SU-DHL-6 (cell line): ENCODE measurements at regions not wholly inside any gene's neighbourhood (a gene's known extent, or its start where the extent isn't known, plus 50 kb on each side); places are given as distances from the start of the nearest gene placed in this dataset.

Experiments used
- CTCF ChIP-seq: fragments of 200-600 bp; sonication (generic); IDR thresholded peaks from one replicate; pipeline ENCODE4 v1.5.1; 2017; ENCODE audit warnings: antibody characterized with exemption, mild to moderate bottlenecking, low read length, moderate library complexity; ENCODE audit not compliant: insufficient read depth, poor library complexity, severe bottlenecking
- EZH2phosphoT487 ChIP-seq: fragments of 200-600 bp; sonication (generic), shearing (Covaris generic); conservative IDR thresholded peaks from 2 replicates; pipeline ENCODE4 v1.6.1; 2018; ENCODE audit warnings: mild to moderate bottlenecking, antibody characterized with exemption, low read length, moderate library complexity, mixed read lengths

- TF ChIP-seq CTCF (no peak), EZH2phosphoT487 (no peak)
Observed at GRCh38 chr5:128877476-128877875, 87.8 kb upstream of the SLC27A6 start.
